ENCODE measurements at regions not wholly inside any gene's neighbourhood (a gene's known extent, or its start where the extent isn't known, plus 50 kb on each side); places are given as distances from the start of the nearest gene placed in this dataset.

DNA sequence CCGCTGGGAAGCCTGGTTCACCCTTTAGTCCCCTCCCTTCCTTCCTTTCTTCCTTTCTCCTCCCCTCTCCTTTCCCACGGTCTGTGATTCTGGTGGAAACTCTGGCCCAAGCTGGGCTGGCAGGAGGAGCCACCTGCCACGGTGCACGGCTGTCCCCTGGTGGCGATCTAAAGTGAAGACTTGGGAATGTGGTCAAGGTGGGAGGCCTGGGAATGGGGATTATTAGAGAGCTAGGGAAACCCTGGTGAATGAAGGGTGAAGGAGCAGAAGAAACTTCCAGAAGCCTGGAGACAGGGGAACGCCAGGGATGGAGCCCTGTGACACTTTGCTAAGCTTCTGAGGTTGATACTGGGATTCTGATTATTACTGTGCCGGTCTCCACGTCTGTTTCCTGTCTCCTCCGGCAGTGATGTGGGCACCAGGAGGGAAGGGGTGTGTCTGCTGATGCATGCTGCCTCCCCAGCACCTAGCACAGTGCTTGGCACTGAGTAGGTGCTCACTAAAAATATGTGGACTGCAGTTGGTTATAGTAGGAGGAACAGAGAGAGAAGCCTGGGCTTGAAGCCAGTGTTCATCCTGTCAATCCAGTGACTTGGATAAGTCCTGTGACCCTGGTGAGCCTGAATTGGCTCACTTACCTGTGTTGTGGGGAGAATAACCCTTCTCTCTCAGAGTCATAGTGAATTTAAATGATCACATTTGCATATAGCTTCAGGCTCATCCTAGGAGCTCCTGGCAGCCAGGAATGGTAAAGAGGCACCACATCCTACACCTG is 71.2 kb upstream of the NBPF3 start (continued):
- no peak for TF ChIP-seq TAF7 (optimal IDR thresholded peaks at IDR 0.05; ENCODE audit: borderline replicate concordance, low read depth, low read length)
- TF ChIP-seq, protein P1, sequence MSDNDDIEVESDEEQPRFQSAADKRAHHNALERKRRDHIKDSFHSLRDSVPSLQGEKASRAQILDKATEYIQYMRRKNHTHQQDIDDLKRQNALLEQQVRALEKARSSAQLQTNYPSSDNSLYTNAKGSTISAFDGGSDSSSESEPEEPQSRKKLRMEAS (IDR thresholded peaks at IDR 0.05) = peak; percentile 44; the same call in 1 of the 2 replicates
- no peak for TF ChIP-seq NANOG (IDR thresholded peaks at IDR 0.05; ENCODE audit: insufficient read depth, low read depth, low read length, poor library complexity, severe bottlenecking)
- TF ChIP-seq SP2 (IDR thresholded peaks at IDR 0.05; ENCODE audit: low read length) = no peak
- TF ChIP-seq SRF (IDR thresholded peaks at IDR 0.05; ENCODE audit: low read depth, low read length) = no peak
- TF ChIP-seq, protein P2, sequence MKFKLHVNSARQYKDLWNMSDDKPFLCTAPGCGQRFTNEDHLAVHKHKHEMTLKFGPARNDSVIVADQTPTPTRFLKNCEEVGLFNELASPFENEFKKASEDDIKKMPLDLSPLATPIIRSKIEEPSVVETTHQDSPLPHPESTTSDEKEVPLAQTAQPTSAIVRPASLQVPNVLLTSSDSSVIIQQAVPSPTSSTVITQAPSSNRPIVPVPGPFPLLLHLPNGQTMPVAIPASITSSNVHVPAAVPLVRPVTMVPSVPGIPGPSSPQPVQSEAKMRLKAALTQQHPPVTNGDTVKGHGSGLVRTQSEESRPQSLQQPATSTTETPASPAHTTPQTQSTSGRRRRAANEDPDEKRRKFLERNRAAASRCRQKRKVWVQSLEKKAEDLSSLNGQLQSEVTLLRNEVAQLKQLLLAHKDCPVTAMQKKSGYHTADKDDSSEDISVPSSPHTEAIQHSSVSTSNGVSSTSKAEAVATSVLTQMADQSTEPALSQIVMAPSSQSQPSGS (IDR thresholded peaks at IDR 0.05; ENCODE audit: low read length) = no peak
- TF ChIP-seq CREB1 (IDR thresholded peaks at IDR 0.05) = 0 out of 2 replicates have a peak, but pooled peaks have one; percentile 31
- TF ChIP-seq CBX5 (IDR thresholded peaks at IDR 0.05; ENCODE audit: low read depth, low read length) = no peak
- no peak for TF ChIP-seq KDM5A (IDR thresholded peaks at IDR 0.05; ENCODE audit: low read length)
- TF ChIP-seq CHD2 (IDR thresholded peaks at IDR 0.05; ENCODE audit: low read length) = no peak
- TF ChIP-seq NRF1 (IDR thresholded peaks at IDR 0.05; ENCODE audit: low read depth, low read length) = no peak
- TF ChIP-seq KDM1A (IDR thresholded peaks at IDR 0.05; ENCODE audit: borderline replicate concordance, low read length) = no peak
- no peak for TF ChIP-seq POLR2AphosphoS5 (IDR thresholded peaks at IDR 0.05; ENCODE audit: low read depth, low read length)
- no peak for TF ChIP-seq SAP30 (IDR thresholded peaks at IDR 0.05; ENCODE audit: insufficient read depth, insufficient replicate concordance, low read length)
- TF ChIP-seq BACH1 (IDR thresholded peaks at IDR 0.05; ENCODE audit: low read length) = peak; percentile 42; the same call in 1 of the 2 replicates
- no peak for TF ChIP-seq TAF1 (IDR thresholded peaks at IDR 0.05; ENCODE audit: low read depth, low read length)
- TF ChIP-seq HDAC2 (IDR thresholded peaks at IDR 0.05; ENCODE audit: borderline replicate concordance in 1 of 2, low read depth in 2 of 2, low read length in 2 of 2) = no peak
- no peak for TF ChIP-seq TCF12 (IDR thresholded peaks at IDR 0.05; ENCODE audit: low read depth, low read length)
- TF ChIP-seq, protein P3, sequence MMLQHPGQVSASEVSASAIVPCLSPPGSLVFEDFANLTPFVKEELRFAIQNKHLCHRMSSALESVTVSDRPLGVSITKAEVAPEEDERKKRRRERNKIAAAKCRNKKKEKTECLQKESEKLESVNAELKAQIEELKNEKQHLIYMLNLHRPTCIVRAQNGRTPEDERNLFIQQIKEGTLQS (IDR thresholded peaks at IDR 0.05; ENCODE audit: insufficient read depth, low read depth, low read length) = no peak
- TF ChIP-seq JUND (IDR thresholded peaks at IDR 0.05; ENCODE audit: low read length) = no peak
- no peak for TF ChIP-seq FOSL1 (IDR thresholded peaks at IDR 0.05; ENCODE audit: insufficient read depth, low read depth, low read length)
- TF ChIP-seq EZH2 (IDR thresholded peaks at IDR 0.05; ENCODE audit: low read depth, low read length, severe bottlenecking) = no peak
- TF ChIP-seq SIX5 (IDR thresholded peaks at IDR 0.05; ENCODE audit: low read depth, low read length) = no peak

Data from H1 (cell line).